Loucy (cell line): ENCODE measurements at regions not wholly inside any gene's neighbourhood (a gene's known extent, or its start where the extent isn't known, plus 50 kb on each side); places are given as distances from the start of the nearest gene placed in this dataset.

Experiments used
- H2AFZ ChIP-seq: fragments of 200-600 bp; sonication (generic); 2 replicates; pipeline ENCODE4 v1.6.0; 2016; ENCODE audit warnings: antibody characterized with exemption, mild to moderate bottlenecking, low read length, moderate library complexity
- H3F3A ChIP-seq: fragments of 200-600 bp; 2 replicates; pipeline ENCODE4 v1.6.0; 2016; ENCODE audit warnings: antibody characterized with exemption, low read depth, mild to moderate bottlenecking
- H3K27me3 ChIP-seq: fragments of 200-600 bp; sonication (generic); 2 replicates; pipeline ENCODE4 v1.6.1; 2014; ENCODE audit warnings: low read length, mild to moderate bottlenecking; ENCODE audit not compliant: insufficient read depth, poor library complexity, severe bottlenecking
- H3K36me3 ChIP-seq: fragments of 200-600 bp; sonication (generic); 2 replicates; pipeline ENCODE4 v1.6.1; 2016; ENCODE audit warnings: low read length; ENCODE audit not compliant: insufficient read depth
- H3K4me1 ChIP-seq: fragments of 200-600 bp; sonication (generic); 2 replicates; pipeline ENCODE4 v1.5.1; 2014; ENCODE audit warnings: low read length, mild to moderate bottlenecking; ENCODE audit not compliant: insufficient read depth, poor library complexity, severe bottlenecking
- H3K4me2 ChIP-seq: fragments of 200-600 bp; sonication (generic); 2 replicates; pipeline ENCODE4 v1.6.0; 2014; ENCODE audit warnings: antibody characterized with exemption, low read length, low read depth, mild to moderate bottlenecking; ENCODE audit not compliant: poor library complexity, severe bottlenecking
- H3K4me3 ChIP-seq: fragments of 200-600 bp; sonication (generic); 2 replicates; pipeline ENCODE4 v1.5.1; 2014; ENCODE audit warnings: low read length, mild to moderate bottlenecking, mixed read lengths; ENCODE audit not compliant: poor library complexity, severe bottlenecking
- H3K79me2 ChIP-seq: fragments of 200-600 bp; sonication (generic); 2 replicates; pipeline ENCODE4 v1.6.1; 2014; ENCODE audit warnings: low read length; ENCODE audit not compliant: insufficient read depth
- H3K9ac ChIP-seq: fragments of 200-600 bp; sonication (generic); 2 replicates; pipeline ENCODE4 v1.6.0; 2014; ENCODE audit warnings: mild to moderate bottlenecking, low read depth, low read length, moderate library complexity; ENCODE audit not compliant: poor library complexity, severe bottlenecking
- H3K9me2 ChIP-seq: fragments of 200-600 bp; sonication (generic); replicated peaks from 2 replicates; pipeline ENCODE4 v1.6.1; 2016; ENCODE audit warnings: low read depth, low read length, mixed read lengths
- H3K9me3 ChIP-seq: fragments of 200-600 bp; sonication (generic); 2 replicates; pipeline ENCODE4 v1.6.1; 2014; ENCODE audit warnings: mild to moderate bottlenecking, antibody characterized with exemption, low read length, low read depth; ENCODE audit not compliant: insufficient read depth
- H4K20me1 ChIP-seq: fragments of 200-600 bp; sonication (generic); 2 replicates; pipeline ENCODE4 v1.6.0; 2014; ENCODE audit warnings: antibody characterized with exemption, low read length, mild to moderate bottlenecking; ENCODE audit not compliant: insufficient read depth, poor library complexity, severe bottlenecking
- CTCF ChIP-seq: fragments of 200-600 bp; sonication (generic); conservative IDR thresholded peaks from 2 replicates; pipeline ENCODE4 v1.5.1; 2014; ENCODE audit warnings: mild to moderate bottlenecking, antibody characterized with exemption, low read length
- EZH2phosphoT487 ChIP-seq: fragments of 200-600 bp; IDR thresholded peaks from 2 replicates; pipeline ENCODE4 v1.6.1; 2018; ENCODE audit warnings: antibody characterized with exemption, mild to moderate bottlenecking, moderate library complexity, borderline replicate concordance

GRCh38 chr3:72373139-72373538 lies 475.1 kb downstream of the SHQ1 start:
- H3K4me3 ChIP-seq, result no peak overlapping the region
- no peaks in the 10 kb centered on the region for H3K9me2 ChIP-seq
- H3K9me3 ChIP-seq, result no peaks in the 10 kb centered on the region
- H3K27me3 ChIP-seq, result no peaks in the 10 kb centered on the region
- H3F3A ChIP-seq, result peaks cover 8% of the 10 kb centered on the region; the same call in 1 of the 2 replicates
- H2AFZ ChIP-seq, result no peak overlapping the region
- TF ChIP-seq EZH2phosphoT487 (no peak), CTCF (no peak)
- H3K9ac ChIP-seq, result no peak overlapping the region
- H3K4me2 ChIP-seq, result no peak overlapping the region
- peaks cover 22% of the 10 kb centered on the region; the same call in 1 of the 2 replicates for H3K36me3 ChIP-seq
- peaks cover 2% of the 10 kb centered on the region for H4K20me1 ChIP-seq
- H3K79me2 ChIP-seq, result peaks cover 34% of the 10 kb centered on the region
- H3K4me1 ChIP-seq, result peaks cover 61% of the 10 kb centered on the region

GRCh38 chr3:72372161-72372560 lies 476.1 kb downstream of the SHQ1 start:
- Histone ChIP-seq H3K9me2 (no peaks in the 10 kb centered on the region), H3F3A (peaks cover 8% of the 10 kb centered on the region; the same call in 1 of the 2 replicates), H3K9me3 (no peaks in the 10 kb centered on the region), H3K4me3 (no peak overlapping the region), H3K4me1 (peaks cover 56% of the 10 kb centered on the region), H3K27me3 (no peaks in the 10 kb centered on the region), H4K20me1 (no peaks in the 10 kb centered on the region), H3K4me2 (peak overlapping the region; percentile 21), H2AFZ (no peak overlapping the region), H3K36me3 (peaks cover 16% of the 10 kb centered on the region; the same call in 1 of the 2 replicates), H3K9ac (peak overlapping the region; percentile 6), H3K79me2 (peaks cover 28% of the 10 kb centered on the region; the same call in 1 of the 2 replicates)
- no peak for TF ChIP-seq CTCF
- TF ChIP-seq EZH2phosphoT487, result no peak

GRCh38 chr3:72371431-72371830 lies 476.8 kb downstream of the SHQ1 start:
- Histone ChIP-seq H3K4me2 (no peak overlapping the region), H3K9ac (no peak overlapping the region), H2AFZ (no peak overlapping the region), H3K27me3 (no peaks in the 10 kb centered on the region), H3K4me1 (peaks cover 51% of the 10 kb centered on the region), H3K9me2 (no peaks in the 10 kb centered on the region), H4K20me1 (no peaks in the 10 kb centered on the region), H3K4me3 (no peak overlapping the region), H3F3A (peaks cover 7% of the 10 kb centered on the region; the same call in 1 of the 2 replicates), H3K36me3 (peaks cover 11% of the 10 kb centered on the region; the same call in 1 of the 2 replicates), H3K9me3 (no peaks in the 10 kb centered on the region), H3K79me2 (peaks cover 25% of the 10 kb centered on the region; the same call in 1 of the 2 replicates)
- no peak for TF ChIP-seq EZH2phosphoT487

GRCh38 chr3:72370947-72371346 lies 477.3 kb downstream of the SHQ1 start:
- Histone ChIP-seq H2AFZ (no peak overlapping the region), H3K9me2 (no peaks in the 10 kb centered on the region), H3K27me3 (no peaks in the 10 kb centered on the region), H3F3A (peaks cover 2% of the 10 kb centered on the region; the same call in 1 of the 2 replicates), H4K20me1 (no peaks in the 10 kb centered on the region), H3K9me3 (no peaks in the 10 kb centered on the region), H3K4me1 (peaks cover 46% of the 10 kb centered on the region), H3K4me2 (no peak overlapping the region), H3K9ac (no peak overlapping the region), H3K4me3 (no peak overlapping the region), H3K79me2 (peaks cover 25% of the 10 kb centered on the region; the same call in 1 of the 2 replicates), H3K36me3 (peaks cover 8% of the 10 kb centered on the region; the same call in 1 of the 2 replicates)
- TF ChIP-seq EZH2phosphoT487 (no peak), CTCF (no peak)
